ENCODE measurements at regions not wholly inside any gene's neighbourhood (a gene's known extent, or its start where the extent isn't known, plus 50 kb on each side); places are given as distances from the start of the nearest gene placed in this dataset.

DNA sequence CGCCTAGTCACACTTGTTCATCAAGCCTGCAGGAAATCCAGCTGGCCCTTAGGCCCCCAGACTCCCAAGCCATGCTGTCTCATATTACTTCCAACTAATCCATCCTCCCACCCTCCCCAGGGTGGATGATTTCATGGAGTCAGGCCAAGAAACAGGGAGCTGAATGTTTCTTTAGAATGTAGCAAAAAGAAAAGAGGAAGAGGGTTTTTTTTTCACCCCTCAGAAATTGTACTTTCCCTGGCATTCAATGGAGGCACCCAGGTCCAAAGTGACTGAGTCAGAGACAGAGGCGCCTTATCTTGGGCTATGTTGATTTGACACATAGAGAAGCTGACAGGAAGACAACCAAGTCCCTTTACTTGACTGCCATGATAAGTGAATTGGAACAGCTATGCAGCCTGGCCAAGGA lies 260.2 kb upstream of the NR4A3 start (continued):
- TF ChIP-seq, protein P1, sequence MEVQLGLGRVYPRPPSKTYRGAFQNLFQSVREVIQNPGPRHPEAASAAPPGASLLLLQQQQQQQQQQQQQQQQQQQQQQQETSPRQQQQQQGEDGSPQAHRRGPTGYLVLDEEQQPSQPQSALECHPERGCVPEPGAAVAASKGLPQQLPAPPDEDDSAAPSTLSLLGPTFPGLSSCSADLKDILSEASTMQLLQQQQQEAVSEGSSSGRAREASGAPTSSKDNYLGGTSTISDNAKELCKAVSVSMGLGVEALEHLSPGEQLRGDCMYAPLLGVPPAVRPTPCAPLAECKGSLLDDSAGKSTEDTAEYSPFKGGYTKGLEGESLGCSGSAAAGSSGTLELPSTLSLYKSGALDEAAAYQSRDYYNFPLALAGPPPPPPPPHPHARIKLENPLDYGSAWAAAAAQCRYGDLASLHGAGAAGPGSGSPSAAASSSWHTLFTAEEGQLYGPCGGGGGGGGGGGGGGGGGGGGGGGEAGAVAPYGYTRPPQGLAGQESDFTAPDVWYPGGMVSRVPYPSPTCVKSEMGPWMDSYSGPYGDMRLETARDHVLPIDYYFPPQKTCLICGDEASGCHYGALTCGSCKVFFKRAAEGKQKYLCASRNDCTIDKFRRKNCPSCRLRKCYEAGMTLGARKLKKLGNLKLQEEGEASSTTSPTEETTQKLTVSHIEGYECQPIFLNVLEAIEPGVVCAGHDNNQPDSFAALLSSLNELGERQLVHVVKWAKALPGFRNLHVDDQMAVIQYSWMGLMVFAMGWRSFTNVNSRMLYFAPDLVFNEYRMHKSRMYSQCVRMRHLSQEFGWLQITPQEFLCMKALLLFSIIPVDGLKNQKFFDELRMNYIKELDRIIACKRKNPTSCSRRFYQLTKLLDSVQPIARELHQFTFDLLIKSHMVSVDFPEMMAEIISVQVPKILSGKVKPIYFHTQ (CRISPR knock-in tag; IDR thresholded peaks at IDR 0.05): no peak
- TF ChIP-seq ZNF121 (CRISPR knock-in tag; IDR thresholded peaks at IDR 0.05) (no peak), MXD4 (CRISPR knock-in tag; IDR thresholded peaks at IDR 0.05; ENCODE audit: borderline replicate concordance) (no peak), OVOL2 (CRISPR knock-in tag; IDR thresholded peaks at IDR 0.05; ENCODE audit: borderline replicate concordance) (no peak)
- TF ChIP-seq, protein P2, sequence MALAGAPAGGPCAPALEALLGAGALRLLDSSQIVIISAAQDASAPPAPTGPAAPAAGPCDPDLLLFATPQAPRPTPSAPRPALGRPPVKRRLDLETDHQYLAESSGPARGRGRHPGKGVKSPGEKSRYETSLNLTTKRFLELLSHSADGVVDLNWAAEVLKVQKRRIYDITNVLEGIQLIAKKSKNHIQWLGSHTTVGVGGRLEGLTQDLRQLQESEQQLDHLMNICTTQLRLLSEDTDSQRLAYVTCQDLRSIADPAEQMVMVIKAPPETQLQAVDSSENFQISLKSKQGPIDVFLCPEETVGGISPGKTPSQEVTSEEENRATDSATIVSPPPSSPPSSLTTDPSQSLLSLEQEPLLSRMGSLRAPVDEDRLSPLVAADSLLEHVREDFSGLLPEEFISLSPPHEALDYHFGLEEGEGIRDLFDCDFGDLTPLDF (CRISPR knock-in tag; IDR thresholded peaks at IDR 0.05): no peak

DNA sequence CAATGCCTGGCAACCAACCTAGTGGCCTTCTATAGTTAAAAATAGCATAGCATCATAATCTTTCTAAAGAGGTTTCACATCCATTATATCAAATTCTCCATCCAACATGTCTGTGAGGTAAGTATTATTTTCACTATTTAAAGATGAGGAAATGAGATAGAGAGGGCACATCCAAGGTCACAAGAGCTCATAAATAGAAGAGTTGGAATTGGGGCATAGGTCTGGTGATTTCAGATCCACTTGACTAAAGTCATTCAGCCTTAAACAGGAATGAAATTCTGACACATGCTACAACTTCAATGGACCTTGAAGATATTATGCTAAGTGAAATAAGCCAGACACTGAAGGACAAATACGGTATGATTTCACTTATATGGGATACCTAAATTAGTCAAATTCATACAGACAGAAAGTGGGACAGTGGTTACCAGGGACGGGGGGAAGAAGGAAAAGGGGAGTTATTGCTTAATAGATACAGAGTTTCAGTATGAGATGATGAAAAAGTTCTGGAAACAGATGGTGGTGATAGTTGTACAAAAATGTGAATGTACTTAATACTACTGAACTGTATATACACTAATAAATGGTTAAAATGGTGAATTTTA lies 259.6 kb upstream of the NR4A3 start:
- CTCF ChIA-PET: no interaction called here
- Mint-ChIP-seq H3K36me3 (no peaks in the 10 kb centered on the region; the same call in 1 of the 2 replicates), H3K4me1 (no peaks in the 10 kb centered on the region), H3K9me3 (peaks cover 7% of the 10 kb centered on the region), H3K4me3 (no peak overlapping the region), H3K27ac (no peak overlapping the region), H3K27me3 (ENCODE audit: low read depth) (no peaks in the 10 kb centered on the region)
- DNase-seq (ENCODE audit: low spot score) (no peak), ATAC-seq (no peak)
- TF ChIP-seq, protein P3, sequence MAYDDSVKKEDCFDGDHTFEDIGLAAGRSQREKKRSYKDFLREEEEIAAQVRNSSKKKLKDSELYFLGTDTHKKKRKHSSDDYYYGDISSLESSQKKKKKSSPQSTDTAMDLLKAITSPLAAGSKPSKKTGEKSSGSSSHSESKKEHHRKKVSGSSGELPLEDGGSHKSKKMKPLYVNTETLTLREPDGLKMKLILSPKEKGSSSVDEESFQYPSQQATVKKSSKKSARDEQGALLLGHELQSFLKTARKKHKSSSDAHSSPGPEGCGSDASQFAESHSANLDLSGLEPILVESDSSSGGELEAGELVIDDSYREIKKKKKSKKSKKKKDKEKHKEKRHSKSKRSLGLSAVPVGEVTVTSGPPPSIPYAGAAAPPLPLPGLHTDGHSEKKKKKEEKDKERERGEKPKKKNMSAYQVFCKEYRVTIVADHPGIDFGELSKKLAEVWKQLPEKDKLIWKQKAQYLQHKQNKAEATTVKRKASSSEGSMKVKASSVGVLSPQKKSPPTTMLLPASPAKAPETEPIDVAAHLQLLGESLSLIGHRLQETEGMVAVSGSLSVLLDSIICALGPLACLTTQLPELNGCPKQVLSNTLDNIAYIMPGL (CRISPR knock-in tag; IDR thresholded peaks at IDR 0.05): no peak
- TF ChIP-seq, protein P4, sequence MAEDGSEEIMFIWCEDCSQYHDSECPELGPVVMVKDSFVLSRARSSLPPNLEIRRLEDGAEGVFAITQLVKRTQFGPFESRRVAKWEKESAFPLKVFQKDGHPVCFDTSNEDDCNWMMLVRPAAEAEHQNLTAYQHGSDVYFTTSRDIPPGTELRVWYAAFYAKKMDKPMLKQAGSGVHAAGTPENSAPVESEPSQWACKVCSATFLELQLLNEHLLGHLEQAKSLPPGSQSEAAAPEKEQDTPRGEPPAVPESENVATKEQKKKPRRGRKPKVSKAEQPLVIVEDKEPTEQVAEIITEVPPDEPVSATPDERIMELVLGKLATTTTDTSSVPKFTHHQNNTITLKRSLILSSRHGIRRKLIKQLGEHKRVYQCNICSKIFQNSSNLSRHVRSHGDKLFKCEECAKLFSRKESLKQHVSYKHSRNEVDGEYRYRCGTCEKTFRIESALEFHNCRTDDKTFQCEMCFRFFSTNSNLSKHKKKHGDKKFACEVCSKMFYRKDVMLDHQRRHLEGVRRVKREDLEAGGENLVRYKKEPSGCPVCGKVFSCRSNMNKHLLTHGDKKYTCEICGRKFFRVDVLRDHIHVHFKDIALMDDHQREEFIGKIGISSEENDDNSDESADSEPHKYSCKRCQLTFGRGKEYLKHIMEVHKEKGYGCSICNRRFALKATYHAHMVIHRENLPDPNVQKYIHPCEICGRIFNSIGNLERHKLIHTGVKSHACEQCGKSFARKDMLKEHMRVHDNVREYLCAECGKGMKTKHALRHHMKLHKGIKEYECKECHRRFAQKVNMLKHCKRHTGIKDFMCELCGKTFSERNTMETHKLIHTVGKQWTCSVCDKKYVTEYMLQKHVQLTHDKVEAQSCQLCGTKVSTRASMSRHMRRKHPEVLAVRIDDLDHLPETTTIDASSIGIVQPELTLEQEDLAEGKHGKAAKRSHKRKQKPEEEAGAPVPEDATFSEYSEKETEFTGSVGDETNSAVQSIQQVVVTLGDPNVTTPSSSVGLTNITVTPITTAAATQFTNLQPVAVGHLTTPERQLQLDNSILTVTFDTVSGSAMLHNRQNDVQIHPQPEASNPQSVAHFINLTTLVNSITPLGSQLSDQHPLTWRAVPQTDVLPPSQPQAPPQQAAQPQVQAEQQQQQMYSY (CRISPR knock-in tag; IDR thresholded peaks at IDR 0.05): no peak
- TF ChIP-seq KAT7 (CRISPR knock-in tag; IDR thresholded peaks at IDR 0.05; ENCODE audit: borderline replicate concordance) (no peak), SMAD4 (CRISPR knock-in tag; IDR thresholded peaks at IDR 0.05) (no peak), FOXJ3 (CRISPR knock-in tag; IDR thresholded peaks at IDR 0.05; ENCODE audit: borderline replicate concordance) (no peak), CBFB (CRISPR knock-in tag; IDR thresholded peaks at IDR 0.05; ENCODE audit: low read depth) (no peak), EMX1 (CRISPR knock-in tag; IDR thresholded peaks at IDR 0.05) (no peak), CREB1 (CRISPR knock-in tag; IDR thresholded peaks at IDR 0.05) (no peak), ZNF317 (CRISPR knock-in tag; IDR thresholded peaks at IDR 0.05; ENCODE audit: borderline replicate concordance, low read depth) (no peak), NR2C2 (CRISPR knock-in tag; IDR thresholded peaks at IDR 0.05) (no peak)
- TF ChIP-seq, protein P5, sequence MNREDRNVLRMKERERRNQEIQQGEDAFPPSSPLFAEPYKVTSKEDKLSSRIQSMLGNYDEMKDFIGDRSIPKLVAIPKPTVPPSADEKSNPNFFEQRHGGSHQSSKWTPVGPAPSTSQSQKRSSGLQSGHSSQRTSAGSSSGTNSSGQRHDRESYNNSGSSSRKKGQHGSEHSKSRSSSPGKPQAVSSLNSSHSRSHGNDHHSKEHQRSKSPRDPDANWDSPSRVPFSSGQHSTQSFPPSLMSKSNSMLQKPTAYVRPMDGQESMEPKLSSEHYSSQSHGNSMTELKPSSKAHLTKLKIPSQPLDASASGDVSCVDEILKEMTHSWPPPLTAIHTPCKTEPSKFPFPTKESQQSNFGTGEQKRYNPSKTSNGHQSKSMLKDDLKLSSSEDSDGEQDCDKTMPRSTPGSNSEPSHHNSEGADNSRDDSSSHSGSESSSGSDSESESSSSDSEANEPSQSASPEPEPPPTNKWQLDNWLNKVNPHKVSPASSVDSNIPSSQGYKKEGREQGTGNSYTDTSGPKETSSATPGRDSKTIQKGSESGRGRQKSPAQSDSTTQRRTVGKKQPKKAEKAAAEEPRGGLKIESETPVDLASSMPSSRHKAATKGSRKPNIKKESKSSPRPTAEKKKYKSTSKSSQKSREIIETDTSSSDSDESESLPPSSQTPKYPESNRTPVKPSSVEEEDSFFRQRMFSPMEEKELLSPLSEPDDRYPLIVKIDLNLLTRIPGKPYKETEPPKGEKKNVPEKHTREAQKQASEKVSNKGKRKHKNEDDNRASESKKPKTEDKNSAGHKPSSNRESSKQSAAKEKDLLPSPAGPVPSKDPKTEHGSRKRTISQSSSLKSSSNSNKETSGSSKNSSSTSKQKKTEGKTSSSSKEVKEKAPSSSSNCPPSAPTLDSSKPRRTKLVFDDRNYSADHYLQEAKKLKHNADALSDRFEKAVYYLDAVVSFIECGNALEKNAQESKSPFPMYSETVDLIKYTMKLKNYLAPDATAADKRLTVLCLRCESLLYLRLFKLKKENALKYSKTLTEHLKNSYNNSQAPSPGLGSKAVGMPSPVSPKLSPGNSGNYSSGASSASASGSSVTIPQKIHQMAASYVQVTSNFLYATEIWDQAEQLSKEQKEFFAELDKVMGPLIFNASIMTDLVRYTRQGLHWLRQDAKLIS (CRISPR knock-in tag; IDR thresholded peaks at IDR 0.05; ENCODE audit: borderline replicate concordance): no peak
- POLR2A ChIA-PET: interaction anchor here (0.6 kb wide), 1 partner anchor 158 kb away, joined by 3 read pairs; no protein-coding TSS in a partner anchor

Data from WTC11 (cell line).